ENCODE measurements at regions not wholly inside any gene's neighbourhood (a gene's known extent, or its start where the extent isn't known, plus 50 kb on each side); places are given as distances from the start of the nearest gene placed in this dataset.

- TF ChIP-seq, protein P1, sequence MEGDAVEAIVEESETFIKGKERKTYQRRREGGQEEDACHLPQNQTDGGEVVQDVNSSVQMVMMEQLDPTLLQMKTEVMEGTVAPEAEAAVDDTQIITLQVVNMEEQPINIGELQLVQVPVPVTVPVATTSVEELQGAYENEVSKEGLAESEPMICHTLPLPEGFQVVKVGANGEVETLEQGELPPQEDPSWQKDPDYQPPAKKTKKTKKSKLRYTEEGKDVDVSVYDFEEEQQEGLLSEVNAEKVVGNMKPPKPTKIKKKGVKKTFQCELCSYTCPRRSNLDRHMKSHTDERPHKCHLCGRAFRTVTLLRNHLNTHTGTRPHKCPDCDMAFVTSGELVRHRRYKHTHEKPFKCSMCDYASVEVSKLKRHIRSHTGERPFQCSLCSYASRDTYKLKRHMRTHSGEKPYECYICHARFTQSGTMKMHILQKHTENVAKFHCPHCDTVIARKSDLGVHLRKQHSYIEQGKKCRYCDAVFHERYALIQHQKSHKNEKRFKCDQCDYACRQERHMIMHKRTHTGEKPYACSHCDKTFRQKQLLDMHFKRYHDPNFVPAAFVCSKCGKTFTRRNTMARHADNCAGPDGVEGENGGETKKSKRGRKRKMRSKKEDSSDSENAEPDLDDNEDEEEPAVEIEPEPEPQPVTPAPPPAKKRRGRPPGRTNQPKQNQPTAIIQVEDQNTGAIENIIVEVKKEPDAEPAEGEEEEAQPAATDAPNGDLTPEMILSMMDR (IDR thresholded peaks at IDR 0.05), result no peak
- TF ChIP-seq EZH2 (IDR thresholded peaks at IDR 0.05; ENCODE audit: borderline replicate concordance, insufficient read depth, low read depth, low read length, poor library complexity, severe bottlenecking), result no peak
Measured at GRCh38 chrY:7240101-7240500, 328.5 kb upstream of the AMELY start.

Data from B cell (primary cell).